H1 (cell line): ENCODE measurements at regions not wholly inside any gene's neighbourhood (a gene's known extent, or its start where the extent isn't known, plus 50 kb on each side); places are given as distances from the start of the nearest gene placed in this dataset.

Source experiments
- BACH1 ChIP-seq: IDR thresholded peaks from 2 replicates; pipeline ENCODE4 v1.6.1; 2012; ENCODE audit warnings: low read length, improper control_type of control experiment
- CTCF ChIP-seq, 3 experiments: IDR thresholded peaks; 1 replicate in 2 of 3; 2 replicates in 1 of 3; pipeline versions ENCODE4 v1.5.1 to v1.6.1; 2011; ENCODE audit warnings: low read length in 3 of 3, mild to moderate bottlenecking in 3 of 3, inconsistent platforms in 2 of 3, low read depth in 1 of 3, moderate library complexity in 1 of 3; ENCODE audit not compliant: insufficient read depth in 1 of 3; ENCODE audit errors: control extremely low read depth in 1 of 3
- EGR1 ChIP-seq: IDR thresholded peaks from 2 replicates; pipeline ENCODE4 v1.6.1; 2011; ENCODE audit warnings: low read depth, low read length, borderline replicate concordance
- EP300 ChIP-seq, 2 experiments: IDR thresholded peaks; 1 replicate in 1 of 2; 2 replicates in 1 of 2; pipeline ENCODE4 v1.6.1; 2011 to 2012; ENCODE audit warnings: low read depth in 2 of 2, low read length in 2 of 2, mild to moderate bottlenecking in 2 of 2, borderline replicate concordance in 1 of 2, inconsistent platforms in 1 of 2, moderate library complexity in 1 of 2
- KDM4A ChIP-seq: IDR thresholded peaks from one replicate; pipeline ENCODE4 v1.7.1; 2012; ENCODE audit warnings: low read depth, mild to moderate bottlenecking, moderate library complexity, low read length, inconsistent platforms; ENCODE audit not compliant: severe bottlenecking
- POLR2AphosphoS5 ChIP-seq: IDR thresholded peaks from 2 replicates; pipeline ENCODE4 v1.6.1; 2011; ENCODE audit warnings: low read depth, low read length
- TF ChIP-seq, protein P1 (sequence below): fragments of 300-600 bp; sonication (generic); IDR thresholded peaks from 2 replicates; pipeline ENCODE4 v1.7.1; 2012; ENCODE audit warnings: low read length, moderate library complexity, mild to moderate bottlenecking, inconsistent platforms; ENCODE audit not compliant: insufficient replicate concordance

GRCh38 chrX:100494646-100495370 is 84.7 kb upstream of the PCDH19 start (continued):
- no peak for TF ChIP-seq CTCF (IDR thresholded peaks at IDR 0.05; ENCODE audit: control extremely low read depth in 1 of 3, insufficient read depth in 1 of 3, low read depth in 1 of 3, low read length in 3 of 3)
- no peak for TF ChIP-seq EGR1
- TF ChIP-seq BACH1, result no peak
- TF ChIP-seq EP300 (IDR thresholded peaks at IDR 0.05; ENCODE audit: borderline replicate concordance in 1 of 2, low read depth in 2 of 2, low read length in 2 of 2), result no peak
- no peak for TF ChIP-seq POLR2AphosphoS5
- TF ChIP-seq, protein P1, sequence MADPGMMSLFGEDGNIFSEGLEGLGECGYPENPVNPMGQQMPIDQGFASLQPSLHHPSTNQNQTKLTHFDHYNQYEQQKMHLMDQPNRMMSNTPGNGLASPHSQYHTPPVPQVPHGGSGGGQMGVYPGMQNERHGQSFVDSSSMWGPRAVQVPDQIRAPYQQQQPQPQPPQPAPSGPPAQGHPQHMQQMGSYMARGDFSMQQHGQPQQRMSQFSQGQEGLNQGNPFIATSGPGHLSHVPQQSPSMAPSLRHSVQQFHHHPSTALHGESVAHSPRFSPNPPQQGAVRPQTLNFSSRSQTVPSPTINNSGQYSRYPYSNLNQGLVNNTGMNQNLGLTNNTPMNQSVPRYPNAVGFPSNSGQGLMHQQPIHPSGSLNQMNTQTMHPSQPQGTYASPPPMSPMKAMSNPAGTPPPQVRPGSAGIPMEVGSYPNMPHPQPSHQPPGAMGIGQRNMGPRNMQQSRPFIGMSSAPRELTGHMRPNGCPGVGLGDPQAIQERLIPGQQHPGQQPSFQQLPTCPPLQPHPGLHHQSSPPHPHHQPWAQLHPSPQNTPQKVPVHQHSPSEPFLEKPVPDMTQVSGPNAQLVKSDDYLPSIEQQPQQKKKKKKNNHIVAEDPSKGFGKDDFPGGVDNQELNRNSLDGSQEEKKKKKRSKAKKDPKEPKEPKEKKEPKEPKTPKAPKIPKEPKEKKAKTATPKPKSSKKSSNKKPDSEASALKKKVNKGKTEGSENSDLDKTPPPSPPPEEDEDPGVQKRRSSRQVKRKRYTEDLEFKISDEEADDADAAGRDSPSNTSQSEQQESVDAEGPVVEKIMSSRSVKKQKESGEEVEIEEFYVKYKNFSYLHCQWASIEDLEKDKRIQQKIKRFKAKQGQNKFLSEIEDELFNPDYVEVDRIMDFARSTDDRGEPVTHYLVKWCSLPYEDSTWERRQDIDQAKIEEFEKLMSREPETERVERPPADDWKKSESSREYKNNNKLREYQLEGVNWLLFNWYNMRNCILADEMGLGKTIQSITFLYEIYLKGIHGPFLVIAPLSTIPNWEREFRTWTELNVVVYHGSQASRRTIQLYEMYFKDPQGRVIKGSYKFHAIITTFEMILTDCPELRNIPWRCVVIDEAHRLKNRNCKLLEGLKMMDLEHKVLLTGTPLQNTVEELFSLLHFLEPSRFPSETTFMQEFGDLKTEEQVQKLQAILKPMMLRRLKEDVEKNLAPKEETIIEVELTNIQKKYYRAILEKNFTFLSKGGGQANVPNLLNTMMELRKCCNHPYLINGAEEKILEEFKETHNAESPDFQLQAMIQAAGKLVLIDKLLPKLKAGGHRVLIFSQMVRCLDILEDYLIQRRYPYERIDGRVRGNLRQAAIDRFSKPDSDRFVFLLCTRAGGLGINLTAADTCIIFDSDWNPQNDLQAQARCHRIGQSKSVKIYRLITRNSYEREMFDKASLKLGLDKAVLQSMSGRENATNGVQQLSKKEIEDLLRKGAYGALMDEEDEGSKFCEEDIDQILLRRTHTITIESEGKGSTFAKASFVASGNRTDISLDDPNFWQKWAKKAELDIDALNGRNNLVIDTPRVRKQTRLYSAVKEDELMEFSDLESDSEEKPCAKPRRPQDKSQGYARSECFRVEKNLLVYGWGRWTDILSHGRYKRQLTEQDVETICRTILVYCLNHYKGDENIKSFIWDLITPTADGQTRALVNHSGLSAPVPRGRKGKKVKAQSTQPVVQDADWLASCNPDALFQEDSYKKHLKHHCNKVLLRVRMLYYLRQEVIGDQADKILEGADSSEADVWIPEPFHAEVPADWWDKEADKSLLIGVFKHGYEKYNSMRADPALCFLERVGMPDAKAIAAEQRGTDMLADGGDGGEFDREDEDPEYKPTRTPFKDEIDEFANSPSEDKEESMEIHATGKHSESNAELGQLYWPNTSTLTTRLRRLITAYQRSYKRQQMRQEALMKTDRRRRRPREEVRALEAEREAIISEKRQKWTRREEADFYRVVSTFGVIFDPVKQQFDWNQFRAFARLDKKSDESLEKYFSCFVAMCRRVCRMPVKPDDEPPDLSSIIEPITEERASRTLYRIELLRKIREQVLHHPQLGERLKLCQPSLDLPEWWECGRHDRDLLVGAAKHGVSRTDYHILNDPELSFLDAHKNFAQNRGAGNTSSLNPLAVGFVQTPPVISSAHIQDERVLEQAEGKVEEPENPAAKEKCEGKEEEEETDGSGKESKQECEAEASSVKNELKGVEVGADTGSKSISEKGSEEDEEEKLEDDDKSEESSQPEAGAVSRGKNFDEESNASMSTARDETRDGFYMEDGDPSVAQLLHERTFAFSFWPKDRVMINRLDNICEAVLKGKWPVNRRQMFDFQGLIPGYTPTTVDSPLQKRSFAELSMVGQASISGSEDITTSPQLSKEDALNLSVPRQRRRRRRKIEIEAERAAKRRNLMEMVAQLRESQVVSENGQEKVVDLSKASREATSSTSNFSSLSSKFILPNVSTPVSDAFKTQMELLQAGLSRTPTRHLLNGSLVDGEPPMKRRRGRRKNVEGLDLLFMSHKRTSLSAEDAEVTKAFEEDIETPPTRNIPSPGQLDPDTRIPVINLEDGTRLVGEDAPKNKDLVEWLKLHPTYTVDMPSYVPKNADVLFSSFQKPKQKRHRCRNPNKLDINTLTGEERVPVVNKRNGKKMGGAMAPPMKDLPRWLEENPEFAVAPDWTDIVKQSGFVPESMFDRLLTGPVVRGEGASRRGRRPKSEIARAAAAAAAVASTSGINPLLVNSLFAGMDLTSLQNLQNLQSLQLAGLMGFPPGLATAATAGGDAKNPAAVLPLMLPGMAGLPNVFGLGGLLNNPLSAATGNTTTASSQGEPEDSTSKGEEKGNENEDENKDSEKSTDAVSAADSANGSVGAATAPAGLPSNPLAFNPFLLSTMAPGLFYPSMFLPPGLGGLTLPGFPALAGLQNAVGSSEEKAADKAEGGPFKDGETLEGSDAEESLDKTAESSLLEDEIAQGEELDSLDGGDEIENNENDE, result no peak
- no peak for TF ChIP-seq KDM4A
